ENCODE measurements at regions not wholly inside any gene's neighbourhood (a gene's known extent, or its start where the extent isn't known, plus 50 kb on each side); places are given as distances from the start of the nearest gene placed in this dataset.

- TF ChIP-seq CTCF (IDR thresholded peaks at IDR 0.05), result no peak
- TF ChIP-seq POLR2A (IDR thresholded peaks at IDR 0.05), result no peak
Measured at GRCh38 chr22:34866495-34867131, 199.3 kb upstream of the ISX start.

All from body of pancreas (tissue), 4 donors.